ENCODE measurements at regions not wholly inside any gene's neighbourhood (a gene's known extent, or its start where the extent isn't known, plus 50 kb on each side); places are given as distances from the start of the nearest gene placed in this dataset.
"Not testable (repeated sequence)": the region's sequence is repeated elsewhere in the genome, so short reads cannot be mapped to it uniquely, and the experiment has no call there.

DNA sequence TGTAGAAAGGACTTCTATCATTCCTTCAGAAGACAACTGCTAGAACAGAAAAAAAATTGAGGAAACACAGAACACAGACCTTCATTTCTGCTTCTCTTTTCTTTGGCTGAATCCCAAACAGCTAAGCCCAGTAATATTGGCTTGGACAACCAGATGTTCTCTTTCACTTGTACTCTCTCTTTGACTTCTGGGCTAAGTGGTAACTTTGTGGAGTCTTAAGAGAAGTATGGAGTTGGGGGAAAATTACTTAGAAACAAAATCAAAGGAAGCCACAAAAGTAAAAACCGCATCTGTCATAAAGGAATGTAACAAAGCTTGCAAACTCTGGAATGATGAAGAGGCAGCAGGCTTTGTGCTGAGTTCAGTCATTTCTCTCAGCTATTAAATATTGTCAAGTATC, 587.5 kb downstream of the CBLN4 start:
- DNase-seq = no peak
- Histone ChIP-seq H3K4me3 (no peak overlapping the region), H3K4me1 (no peaks in the 10 kb centered on the region), H3K27me3 (replicated peaks in 1 of 7) (no peaks in the 10 kb centered on the region), H3K36me3 (no peaks in the 10 kb centered on the region), H3K27ac (no peak overlapping the region), H3K9me3 (no peaks in the 10 kb centered on the region)
- intact Hi-C loops (cut with DNase I; ENCODE audit: low total_unique reads) = no loop called here
- WGBS, 5 donors = 43 to 61% (median 59%) methylated on average over 1 of the region's 1 CpG
- TF ChIP-seq CTCF (IDR thresholded peaks at IDR 0.05 in 8 of 11, conservative IDR thresholded peaks at IDR 0.05 in 3 of 11) = no peak
- no peak for TF ChIP-seq POLR2AphosphoS5 (IDR thresholded peaks at IDR 0.05)
- no peak for TF ChIP-seq POLR2A (IDR thresholded peaks at IDR 0.05)

GRCh38 chr20:55415567-55416142, 589.7 kb downstream of the CBLN4 start:
- intact Hi-C loops (cut with DNase I; ENCODE audit: low total_unique reads) = no loop called here
- WGBS, 5 donors = 47 to 56% (median 49%) methylated on average over 7 of the region's 7 CpGs
- Histone ChIP-seq H3K4me3 (no peak overlapping the region), H3K36me3 (no peaks in the 10 kb centered on the region), H3K9me3 (peaks cover 0 to 5% (median 0%) of the 10 kb centered on the region in 8 donors), H3K27ac (no peak overlapping the region), H3K27me3 (replicated peaks in 1 of 7) (no peaks in the 10 kb centered on the region), H3K4me1 (no peaks in the 10 kb centered on the region)
- no peak for TF ChIP-seq CTCF (IDR thresholded peaks at IDR 0.05 in 8 of 11, conservative IDR thresholded peaks at IDR 0.05 in 3 of 11)
- no peak for TF ChIP-seq POLR2AphosphoS5 (IDR thresholded peaks at IDR 0.05)
- TF ChIP-seq POLR2A (IDR thresholded peaks at IDR 0.05) = no peak
- no peak for DNase-seq

DNA sequence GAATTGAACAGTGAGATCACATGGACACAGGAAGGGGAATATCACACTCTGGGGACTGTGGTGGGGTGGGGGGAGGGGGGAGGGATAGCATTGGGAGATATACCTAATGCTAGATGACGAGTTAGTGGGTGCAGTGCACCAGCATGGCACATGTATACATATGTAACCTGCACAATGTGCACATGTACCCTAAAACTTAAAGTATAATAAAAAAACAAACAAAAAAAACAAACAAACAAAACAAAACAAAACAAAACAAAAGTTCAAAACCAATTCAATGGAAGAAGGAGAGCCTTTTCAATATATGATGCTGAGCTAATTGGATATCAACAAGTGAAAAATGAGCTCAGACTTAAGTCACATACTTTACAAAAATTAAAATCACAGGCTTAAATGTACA, 592.8 kb downstream of the CBLN4 start:
- H3K27ac ChIP-seq; H3K36me3 ChIP-seq; H3K27me3 ChIP-seq (replicated peaks in 1 of 7); DNase-seq; H3K4me3 ChIP-seq; intact Hi-C loops (cut with DNase I; ENCODE audit: low total_unique reads); H3K4me1 ChIP-seq: not testable (repeated sequence)
- peaks cover 0 to 13% (median 0%) of the 10 kb centered on the region in 8 donors for H3K9me3 ChIP-seq
- 59 to 71% methylated on average over 1 of the region's 1 CpG; no CpG with 5 or more reads in 3 of the 5 donors for WGBS, 5 donors

DNA sequence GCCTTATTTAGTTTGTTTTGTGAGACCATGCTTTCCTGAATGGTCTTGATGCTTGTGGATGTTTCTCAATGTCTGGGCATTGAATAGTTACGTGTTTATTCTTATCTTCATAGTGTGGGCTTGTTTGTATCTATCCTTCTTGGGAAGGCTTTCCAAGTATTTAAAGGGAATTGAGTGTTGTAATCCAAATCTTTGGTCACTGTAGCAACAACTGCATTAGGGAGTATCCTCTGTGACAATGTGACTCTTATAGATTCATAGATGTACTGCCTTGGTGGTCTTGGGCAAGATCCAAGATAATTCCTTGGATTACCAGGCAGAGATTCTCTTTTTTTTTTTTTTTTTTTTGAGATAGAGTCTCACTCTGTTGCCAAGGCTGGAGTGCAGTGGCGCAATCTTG, 598.4 kb downstream of the CBLN4 start:
- no peaks in the 10 kb centered on the region for H3K36me3 ChIP-seq
- 71 to 90% (median 83%) methylated on average over 2 of the region's 2 CpGs for WGBS, 5 donors

More for the DNA sequence above, 598.4 kb downstream of the CBLN4 start:
- H3K27me3 ChIP-seq (replicated peaks in 1 of 7) = no peaks in the 10 kb centered on the region
- TF ChIP-seq CTCF (IDR thresholded peaks at IDR 0.05 in 8 of 11, conservative IDR thresholded peaks at IDR 0.05 in 3 of 11) = no peak
- no peak for TF ChIP-seq POLR2A (IDR thresholded peaks at IDR 0.05)
- no peak for TF ChIP-seq POLR2AphosphoS5 (IDR thresholded peaks at IDR 0.05)
- no peaks in the 10 kb centered on the region for H3K4me1 ChIP-seq
- no peak overlapping the region for H3K27ac ChIP-seq
- intact Hi-C loops (cut with DNase I; ENCODE audit: low total_unique reads) = no loop called here
- H3K9me3 ChIP-seq = peaks cover 0 to 28% (median 18%) of the 10 kb centered on the region in 8 donors
- no peak for DNase-seq
- no peak overlapping the region for H3K4me3 ChIP-seq

Data from spleen (tissue), 11 donors.